ENCODE measurements at regions not wholly inside any gene's neighbourhood (a gene's known extent, or its start where the extent isn't known, plus 50 kb on each side); places are given as distances from the start of the nearest gene placed in this dataset.

DNA sequence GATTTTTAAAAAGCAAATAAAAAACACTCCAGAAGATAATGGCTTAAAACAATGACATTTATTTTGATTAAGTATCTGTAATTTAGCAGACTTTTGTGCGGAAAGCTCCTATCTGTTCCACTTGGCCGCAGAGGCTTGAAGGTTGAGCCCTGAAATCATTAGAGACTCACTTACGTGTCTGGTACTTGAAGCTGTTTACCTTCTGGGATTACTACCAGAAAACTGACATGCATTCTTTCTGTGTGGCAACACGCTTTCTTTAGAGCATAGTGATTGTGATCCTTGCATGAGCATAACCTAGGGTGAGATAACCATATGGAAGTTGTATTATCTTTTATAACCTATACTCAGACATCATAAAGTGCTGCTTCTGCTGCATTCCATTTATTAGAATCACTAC lies 298.5 kb downstream of the SI start:
- H3K9me3 ChIP-seq (ENCODE audit: low read depth) = no peaks in the 10 kb centered on the region
- DNase-seq (ENCODE audit: low read depth in 1 of 2, low spot score in 1 of 2) = peak in 1 of 2 donors; percentile 29
- TF ChIP-seq, protein P1, sequence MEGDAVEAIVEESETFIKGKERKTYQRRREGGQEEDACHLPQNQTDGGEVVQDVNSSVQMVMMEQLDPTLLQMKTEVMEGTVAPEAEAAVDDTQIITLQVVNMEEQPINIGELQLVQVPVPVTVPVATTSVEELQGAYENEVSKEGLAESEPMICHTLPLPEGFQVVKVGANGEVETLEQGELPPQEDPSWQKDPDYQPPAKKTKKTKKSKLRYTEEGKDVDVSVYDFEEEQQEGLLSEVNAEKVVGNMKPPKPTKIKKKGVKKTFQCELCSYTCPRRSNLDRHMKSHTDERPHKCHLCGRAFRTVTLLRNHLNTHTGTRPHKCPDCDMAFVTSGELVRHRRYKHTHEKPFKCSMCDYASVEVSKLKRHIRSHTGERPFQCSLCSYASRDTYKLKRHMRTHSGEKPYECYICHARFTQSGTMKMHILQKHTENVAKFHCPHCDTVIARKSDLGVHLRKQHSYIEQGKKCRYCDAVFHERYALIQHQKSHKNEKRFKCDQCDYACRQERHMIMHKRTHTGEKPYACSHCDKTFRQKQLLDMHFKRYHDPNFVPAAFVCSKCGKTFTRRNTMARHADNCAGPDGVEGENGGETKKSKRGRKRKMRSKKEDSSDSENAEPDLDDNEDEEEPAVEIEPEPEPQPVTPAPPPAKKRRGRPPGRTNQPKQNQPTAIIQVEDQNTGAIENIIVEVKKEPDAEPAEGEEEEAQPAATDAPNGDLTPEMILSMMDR (IDR thresholded peaks at IDR 0.05; ENCODE audit: low read depth, low read length) = no peak
- H3K4me1 ChIP-seq (ENCODE audit: low read depth) = peaks cover 4% of the 10 kb centered on the region
- H3K4me3 ChIP-seq = no peak overlapping the region
- no peaks in the 10 kb centered on the region for H3K36me3 ChIP-seq
- no peak overlapping the region for H3K27ac ChIP-seq
- H3K27me3 ChIP-seq = no peaks in the 10 kb centered on the region

DNA sequence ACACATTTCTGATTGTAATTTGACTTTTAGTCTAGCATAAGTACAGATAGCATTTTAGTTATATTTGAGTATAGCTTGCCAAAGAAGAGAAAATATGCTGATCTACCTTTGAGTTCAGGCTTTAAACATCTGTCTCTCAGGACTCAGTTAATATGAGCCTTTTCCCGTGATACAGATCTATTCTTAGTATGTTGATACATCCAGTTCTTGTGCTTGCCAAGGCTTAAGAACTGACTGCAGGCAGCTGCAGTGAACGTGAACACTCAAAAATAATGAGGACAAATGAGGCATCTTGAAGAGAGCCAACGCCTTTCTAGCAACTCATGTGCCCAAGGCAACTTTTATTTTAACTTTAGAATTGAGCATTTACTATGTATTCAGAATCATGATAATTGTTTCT lies 325.5 kb downstream of the SI start:
- DNase-seq (ENCODE audit: low read depth in 1 of 2, low spot score in 1 of 2) = peak in 1 of 2 donors; percentile 7
- H3K9me3 ChIP-seq (ENCODE audit: low read depth) = no peaks in the 10 kb centered on the region
- no peak overlapping the region for H3K27ac ChIP-seq
- TF ChIP-seq, protein P1 (IDR thresholded peaks at IDR 0.05; ENCODE audit: low read depth, low read length) = no peak
- H3K36me3 ChIP-seq = no peaks in the 10 kb centered on the region
- no peaks in the 10 kb centered on the region for H3K27me3 ChIP-seq
- H3K4me3 ChIP-seq = no peak overlapping the region
- H3K4me1 ChIP-seq (ENCODE audit: low read depth) = peaks cover 4% of the 10 kb centered on the region

DNA sequence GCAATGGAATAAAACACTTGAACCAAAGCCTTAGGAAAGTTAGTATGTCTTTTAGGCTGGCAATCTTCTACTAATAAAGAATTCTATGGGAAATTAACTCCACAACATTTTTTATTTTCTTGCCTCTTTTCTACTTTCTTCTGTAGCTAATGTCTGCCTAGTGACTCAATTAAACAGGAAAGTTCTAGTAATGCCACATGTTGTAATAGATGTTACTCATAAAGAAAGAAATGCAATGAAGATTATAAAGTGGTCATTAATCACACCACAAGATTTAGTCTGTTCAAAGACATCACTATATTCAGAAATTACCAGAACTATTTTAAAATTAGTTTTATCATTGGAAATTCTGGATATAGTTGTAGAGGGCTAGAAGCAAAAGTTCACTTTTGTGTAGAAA lies 329.7 kb downstream of the SI start:
- H3K9me3 ChIP-seq (ENCODE audit: low read depth) = no peaks in the 10 kb centered on the region
- H3K4me3 ChIP-seq = no peak overlapping the region
- H3K36me3 ChIP-seq = no peaks in the 10 kb centered on the region
- H3K4me1 ChIP-seq (ENCODE audit: low read depth) = peaks cover 4% of the 10 kb centered on the region
- no peaks in the 10 kb centered on the region for H3K27me3 ChIP-seq
- DNase-seq (ENCODE audit: low read depth in 1 of 2, low spot score in 1 of 2) = no peak
- TF ChIP-seq, protein P1 (IDR thresholded peaks at IDR 0.05; ENCODE audit: low read depth, low read length) = no peak
- no peak overlapping the region for H3K27ac ChIP-seq

DNA sequence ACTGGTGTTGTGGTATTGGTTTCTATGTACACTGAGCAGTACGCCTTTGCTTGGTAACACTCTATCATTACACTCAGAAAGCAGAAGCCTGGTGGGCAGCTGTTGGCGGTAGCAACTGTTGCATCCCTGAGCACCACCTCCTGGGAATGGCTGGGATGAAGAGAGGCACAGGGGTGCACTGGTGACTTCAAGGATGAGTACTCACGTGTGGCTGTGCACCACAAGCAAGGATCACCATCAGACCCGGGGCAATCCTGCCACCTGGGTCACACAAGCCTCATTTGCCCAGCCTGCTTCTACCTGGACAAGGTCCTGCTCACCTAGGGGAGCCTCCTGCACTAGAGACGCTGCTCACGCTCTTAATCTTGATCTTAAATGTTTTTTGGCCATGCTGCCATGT lies 336.4 kb downstream of the SI start:
- Histone ChIP-seq H3K9me3 (ENCODE audit: low read depth) (no peaks in the 10 kb centered on the region), H3K4me3 (no peak overlapping the region), H3K27ac (no peak overlapping the region), H3K4me1 (ENCODE audit: low read depth) (no peaks in the 10 kb centered on the region), H3K27me3 (no peaks in the 10 kb centered on the region), H3K36me3 (no peaks in the 10 kb centered on the region)
- DNase-seq (ENCODE audit: low read depth in 1 of 2, low spot score in 1 of 2) = no peak
- TF ChIP-seq, protein P1 (IDR thresholded peaks at IDR 0.05; ENCODE audit: low read depth, low read length) = no peak

DNA sequence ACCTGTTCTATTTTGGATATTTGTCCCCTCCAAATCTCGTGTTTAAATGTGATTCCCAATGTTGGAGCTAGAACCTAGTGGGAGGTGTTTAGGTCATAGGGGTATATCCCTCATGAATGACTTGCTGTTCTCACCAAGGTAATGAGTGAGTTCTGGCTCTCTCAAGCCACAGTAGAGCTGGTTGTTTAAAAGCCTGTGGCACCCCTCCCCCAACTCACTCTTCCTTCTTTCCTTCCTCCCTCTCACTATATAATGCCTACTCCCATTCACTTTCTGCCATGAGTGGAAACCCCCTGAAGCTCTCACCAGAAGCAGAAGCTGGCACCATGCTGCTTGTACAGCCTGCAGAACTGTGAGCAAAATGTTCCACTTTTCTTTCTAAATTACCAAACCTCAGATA lies 341.1 kb downstream of the SI start:
- TF ChIP-seq, protein P1 (IDR thresholded peaks at IDR 0.05; ENCODE audit: low read depth, low read length) = no peak
- Histone ChIP-seq H3K27ac (no peak overlapping the region), H3K9me3 (ENCODE audit: low read depth) (no peaks in the 10 kb centered on the region)

DNA sequence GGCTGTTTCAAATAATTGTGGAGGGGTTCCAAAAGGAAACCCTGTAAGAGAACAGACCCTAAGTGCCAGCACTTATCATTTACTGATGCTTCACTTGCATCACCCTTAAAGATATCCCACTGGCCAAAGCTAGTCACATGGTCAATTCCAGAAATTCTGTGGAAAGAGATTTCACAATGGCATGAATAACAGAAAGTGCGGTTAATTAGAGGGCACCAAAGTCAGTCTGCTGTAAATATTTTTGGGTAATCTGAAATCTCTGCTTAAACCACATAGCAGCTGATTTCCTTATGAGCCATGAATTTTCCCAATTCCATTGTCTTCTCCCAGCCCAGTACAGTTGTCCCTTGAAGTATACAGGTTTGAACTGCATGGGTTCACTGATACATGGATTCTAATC lies 346.1 kb downstream of the SI start:
- TF ChIP-seq, protein P1 (IDR thresholded peaks at IDR 0.05; ENCODE audit: low read depth, low read length) = no peak
- Histone ChIP-seq H3K27me3 (no peaks in the 10 kb centered on the region), H3K9me3 (ENCODE audit: low read depth) (no peaks in the 10 kb centered on the region), H3K4me3 (no peak overlapping the region), H3K27ac (no peak overlapping the region), H3K4me1 (ENCODE audit: low read depth) (no peaks in the 10 kb centered on the region), H3K36me3 (no peaks in the 10 kb centered on the region)
- no peak for DNase-seq (ENCODE audit: low read depth in 1 of 2, low spot score in 1 of 2)

More for the DNA sequence above, 341.1 kb downstream of the SI start:
- Histone ChIP-seq H3K27me3 (no peaks in the 10 kb centered on the region), H3K4me1 (ENCODE audit: low read depth) (no peaks in the 10 kb centered on the region), H3K36me3 (no peaks in the 10 kb centered on the region), H3K4me3 (no peak overlapping the region)
- no peak for DNase-seq (ENCODE audit: low read depth in 1 of 2, low spot score in 1 of 2)
